ENCODE measurements at regions not wholly inside any gene's neighbourhood (a gene's known extent, or its start where the extent isn't known, plus 50 kb on each side); places are given as distances from the start of the nearest gene placed in this dataset.

- intact Hi-C loops (cut with micrococcal nuclease): loop anchor here (2.0 to 5.0 kb wide), 3 partner anchors 16 to 194 kb away; no protein-coding TSS in a partner anchor
- peak overlapping the region; percentile 88 for H3K27ac Mint-ChIP-seq
- H3K27me3 Mint-ChIP-seq (ENCODE audit: low read depth): no peaks in the 10 kb centered on the region
- H3K36me3 Mint-ChIP-seq (ENCODE audit: low read depth): peaks cover 8% of the 10 kb centered on the region
- DNase-seq (ENCODE audit: low spot score): no peak
- H3K9me3 Mint-ChIP-seq: peaks cover 14% of the 10 kb centered on the region
- no peak overlapping the region for H3K4me3 Mint-ChIP-seq (ENCODE audit: low read depth)
- H3K4me1 Mint-ChIP-seq (ENCODE audit: low read depth): peaks cover 31% of the 10 kb centered on the region
Observed at GRCh38 chr15:60110909-60111308, 106.8 kb downstream of the FOXB1 start.

GRCh38 chr15:60115579-60116380, 111.7 kb downstream of the FOXB1 start:
- Mint-ChIP-seq H3K4me3 (ENCODE audit: low read depth) (no peak overlapping the region), H3K4me1 (ENCODE audit: low read depth) (peaks cover 53% of the 10 kb centered on the region), H3K36me3 (ENCODE audit: low read depth) (no peaks in the 10 kb centered on the region), H3K9me3 (no peaks in the 10 kb centered on the region), H3K27ac (peak overlapping the region; percentile 83), H3K27me3 (ENCODE audit: low read depth) (no peaks in the 10 kb centered on the region)
- no peak for DNase-seq (ENCODE audit: low spot score)
- intact Hi-C loops (cut with micrococcal nuclease): loop anchor here (2.0 kb wide), 2 partner anchors 39 to 71 kb away; no protein-coding TSS in a partner anchor

GRCh38 chr15:60116456-60117089, 112.5 kb downstream of the FOXB1 start:
- DNase-seq (ENCODE audit: low spot score): no peak
- Mint-ChIP-seq H3K4me1 (ENCODE audit: low read depth) (peaks cover 59% of the 10 kb centered on the region), H3K9me3 (no peaks in the 10 kb centered on the region), H3K4me3 (ENCODE audit: low read depth) (no peak overlapping the region), H3K36me3 (ENCODE audit: low read depth) (no peaks in the 10 kb centered on the region), H3K27ac (no peak overlapping the region), H3K27me3 (ENCODE audit: low read depth) (no peaks in the 10 kb centered on the region)
- intact Hi-C loops (cut with micrococcal nuclease): no loop called here

- Mint-ChIP-seq H3K4me3 (ENCODE audit: low read depth) (no peak overlapping the region), H3K27ac (no peak overlapping the region), H3K36me3 (ENCODE audit: low read depth) (no peaks in the 10 kb centered on the region), H3K9me3 (no peaks in the 10 kb centered on the region), H3K27me3 (ENCODE audit: low read depth) (no peaks in the 10 kb centered on the region), H3K4me1 (ENCODE audit: low read depth) (peaks cover 65% of the 10 kb centered on the region)
- DNase-seq (ENCODE audit: low spot score): no peak
- intact Hi-C loops (cut with micrococcal nuclease): no loop called here
Observed at GRCh38 chr15:60118146-60118545, 114.0 kb downstream of the FOXB1 start.

GRCh38 chr15:60118626-60119025, 114.5 kb downstream of the FOXB1 start:
- Mint-ChIP-seq H3K27ac (no peak overlapping the region), H3K36me3 (ENCODE audit: low read depth) (no peaks in the 10 kb centered on the region), H3K27me3 (ENCODE audit: low read depth) (no peaks in the 10 kb centered on the region), H3K9me3 (no peaks in the 10 kb centered on the region), H3K4me1 (ENCODE audit: low read depth) (peaks cover 65% of the 10 kb centered on the region), H3K4me3 (ENCODE audit: low read depth) (no peak overlapping the region)
- no peak for DNase-seq (ENCODE audit: low spot score)
- intact Hi-C loops (cut with micrococcal nuclease): no loop called here

- H3K27me3 Mint-ChIP-seq (ENCODE audit: low read depth): no peaks in the 10 kb centered on the region
- intact Hi-C loops (cut with micrococcal nuclease): no loop called here
- peaks cover 66% of the 10 kb centered on the region for H3K4me1 Mint-ChIP-seq (ENCODE audit: low read depth)
- no peaks in the 10 kb centered on the region for H3K9me3 Mint-ChIP-seq
- H3K4me3 Mint-ChIP-seq (ENCODE audit: low read depth): no peak overlapping the region
- H3K27ac Mint-ChIP-seq: no peak overlapping the region
- H3K36me3 Mint-ChIP-seq (ENCODE audit: low read depth): no peaks in the 10 kb centered on the region
- no peak for DNase-seq (ENCODE audit: low spot score)
Observed at GRCh38 chr15:60119101-60119500, 115.0 kb downstream of the FOXB1 start.

- Mint-ChIP-seq H3K9me3 (no peaks in the 10 kb centered on the region), H3K4me1 (ENCODE audit: low read depth) (peaks cover 69% of the 10 kb centered on the region), H3K27ac (no peak overlapping the region), H3K27me3 (ENCODE audit: low read depth) (no peaks in the 10 kb centered on the region), H3K36me3 (ENCODE audit: low read depth) (no peaks in the 10 kb centered on the region), H3K4me3 (ENCODE audit: low read depth) (no peak overlapping the region)
- no peak for DNase-seq (ENCODE audit: low spot score)
- intact Hi-C loops (cut with micrococcal nuclease): no loop called here
Observed at GRCh38 chr15:60120100-60120499, 116.0 kb downstream of the FOXB1 start.

GRCh38 chr15:60121845-60122244, 117.7 kb downstream of the FOXB1 start:
- no peaks in the 10 kb centered on the region for H3K36me3 Mint-ChIP-seq (ENCODE audit: low read depth)
- intact Hi-C loops (cut with micrococcal nuclease): no loop called here
- DNase-seq (ENCODE audit: low spot score): no peak
- H3K9me3 Mint-ChIP-seq: no peaks in the 10 kb centered on the region
- H3K4me1 Mint-ChIP-seq (ENCODE audit: low read depth): peaks cover 71% of the 10 kb centered on the region
- H3K27ac Mint-ChIP-seq: no peak overlapping the region
- H3K4me3 Mint-ChIP-seq (ENCODE audit: low read depth): no peak overlapping the region
- H3K27me3 Mint-ChIP-seq (ENCODE audit: low read depth): no peaks in the 10 kb centered on the region

GRCh38 chr15:60122691-60123090, 118.6 kb downstream of the FOXB1 start:
- Mint-ChIP-seq H3K4me3 (ENCODE audit: low read depth) (no peak overlapping the region), H3K27me3 (ENCODE audit: low read depth) (no peaks in the 10 kb centered on the region), H3K4me1 (ENCODE audit: low read depth) (peaks cover 77% of the 10 kb centered on the region), H3K36me3 (ENCODE audit: low read depth) (no peaks in the 10 kb centered on the region), H3K9me3 (no peaks in the 10 kb centered on the region), H3K27ac (no peak overlapping the region)
- no peak for DNase-seq (ENCODE audit: low spot score)
- intact Hi-C loops (cut with micrococcal nuclease): no loop called here

- Mint-ChIP-seq H3K27me3 (ENCODE audit: low read depth) (no peaks in the 10 kb centered on the region), H3K4me3 (ENCODE audit: low read depth) (no peak overlapping the region)
- no peak for DNase-seq (ENCODE audit: low spot score)
Observed at GRCh38 chr15:60124460-60125070, 120.5 kb downstream of the FOXB1 start.

GRCh38 chr15:60125334-60125733, 121.2 kb downstream of the FOXB1 start:
- Mint-ChIP-seq H3K36me3 (ENCODE audit: low read depth) (no peaks in the 10 kb centered on the region), H3K4me3 (ENCODE audit: low read depth) (no peak overlapping the region), H3K27me3 (ENCODE audit: low read depth) (no peaks in the 10 kb centered on the region), H3K9me3 (no peaks in the 10 kb centered on the region), H3K27ac (no peak overlapping the region), H3K4me1 (ENCODE audit: low read depth) (peaks cover 70% of the 10 kb centered on the region)
- intact Hi-C loops (cut with micrococcal nuclease): loop anchor here (5.0 kb wide), 2 partner anchors 52 to 208 kb away; no protein-coding TSS in a partner anchor
- no peak for DNase-seq (ENCODE audit: low spot score)

More at GRCh38 chr15:60124460-60125070, 120.5 kb downstream of the FOXB1 start:
- Mint-ChIP-seq H3K27ac (no peak overlapping the region), H3K36me3 (ENCODE audit: low read depth) (no peaks in the 10 kb centered on the region), H3K4me1 (ENCODE audit: low read depth) (peaks cover 74% of the 10 kb centered on the region), H3K9me3 (no peaks in the 10 kb centered on the region)
- intact Hi-C loops (cut with micrococcal nuclease): loop anchor here (5.0 kb wide), 2 partner anchors 53 to 207 kb away; no protein-coding TSS in a partner anchor

GRCh38 chr15:60126200-60126599, 122.1 kb downstream of the FOXB1 start:
- Mint-ChIP-seq H3K4me3 (ENCODE audit: low read depth) (peak overlapping the region; percentile 71), H3K27me3 (ENCODE audit: low read depth) (no peaks in the 10 kb centered on the region), H3K4me1 (ENCODE audit: low read depth) (peaks cover 64% of the 10 kb centered on the region), H3K36me3 (ENCODE audit: low read depth) (no peaks in the 10 kb centered on the region), H3K9me3 (no peaks in the 10 kb centered on the region), H3K27ac (no peak overlapping the region)
- intact Hi-C loops (cut with micrococcal nuclease): loop anchor here (2.0 to 5.0 kb wide), 5 partner anchors 15 to 209 kb away; no protein-coding TSS in a partner anchor
- DNase-seq (ENCODE audit: low spot score): no peak

GRCh38 chr15:60126661-60127060, 122.5 kb downstream of the FOXB1 start:
- peak overlapping the region; percentile 13 for H3K27ac Mint-ChIP-seq
- H3K36me3 Mint-ChIP-seq (ENCODE audit: low read depth): no peaks in the 10 kb centered on the region
- H3K9me3 Mint-ChIP-seq: no peaks in the 10 kb centered on the region
- no peak for DNase-seq (ENCODE audit: low spot score)
- peak overlapping the region; percentile 71 for H3K4me3 Mint-ChIP-seq (ENCODE audit: low read depth)
- no peaks in the 10 kb centered on the region for H3K27me3 Mint-ChIP-seq (ENCODE audit: low read depth)
- intact Hi-C loops (cut with micrococcal nuclease): loop anchor here (1.0 to 5.0 kb wide), 6 partner anchors 16 to 209 kb away; no protein-coding TSS in a partner anchor
- H3K4me1 Mint-ChIP-seq (ENCODE audit: low read depth): peaks cover 59% of the 10 kb centered on the region

Measured in activated T-helper 2 cell treated with anti-CD3 and anti-CD28 coated beads, Interferon-gamma antibody, Interleukin-2, Interleukin-4, amounts not matched to agents 10 μg/mL and 5 μg/mL and 100 μg/mL, durations not matched to agents 14 hours and 24 hours and 36 hours (primary cell).